CD4-positive, CD25-positive, alpha-beta regulatory T cell (primary cell): ENCODE measurements at regions not wholly inside any gene's neighbourhood (a gene's known extent, or its start where the extent isn't known, plus 50 kb on each side); places are given as distances from the start of the nearest gene placed in this dataset.

Experiments used
- ATAC-seq, 2 donors: fragments of 150-1000 bp; cut with Tn5 transposase; one replicate each; pipeline ENCODE4 v1.10.0; 2021; ENCODE audit warnings: low read depth in 2 of 2, moderate number of reproducible peaks in 2 of 2, moderate library complexity in 1 of 2
- DNase-seq, 3 donors: peaks; one replicate each; pipeline versions ENCODE4 v3.0.0 to v3.0.0-alpha.2; 2012 to 2022; ENCODE audit warnings: mixed read lengths in 1 of 3
- H3K27ac ChIP-seq: one replicate; pipeline ENCODE4 v1.7.0; 2013; ENCODE audit warnings: mild to moderate bottlenecking, low read length; ENCODE audit not compliant: insufficient read depth, poor library complexity, severe bottlenecking
- H3K27me3 ChIP-seq: one replicate; pipeline ENCODE4 v1.7.0; 2013; ENCODE audit warnings: low read length; ENCODE audit not compliant: control insufficient read depth, insufficient read depth
- H3K36me3 ChIP-seq: one replicate; pipeline ENCODE4 v1.7.0; 2013; ENCODE audit warnings: mild to moderate bottlenecking, low read length, moderate library complexity; ENCODE audit not compliant: control insufficient read depth, insufficient read depth
- H3K4me1 ChIP-seq: 2 replicates; pipeline ENCODE4 v1.7.0; 2013; ENCODE audit warnings: mild to moderate bottlenecking, low read length; ENCODE audit not compliant: insufficient read depth, control insufficient read depth, poor library complexity, severe bottlenecking
- H3K4me3 ChIP-seq: one replicate; pipeline ENCODE4 v1.7.0; 2013; ENCODE audit warnings: low read depth, mild to moderate bottlenecking, low read length, moderate library complexity
- H3K9me3 ChIP-seq, 2 experiments: 1 replicate in 1 of 2; 2 replicates in 1 of 2; pipeline ENCODE4 v1.7.0; 2013; ENCODE audit warnings: low read length in 2 of 2, mild to moderate bottlenecking in 1 of 2, moderate library complexity in 1 of 2; ENCODE audit not compliant: control insufficient read depth in 2 of 2
- H3K27ac Mint-ChIP-seq, 3 donors: one replicate each; pipeline ENCODE4 v1.8.0; 2020 to 2022; ENCODE audit warnings: mild to moderate bottlenecking in 3 of 3, mixed read lengths in 3 of 3, moderate library complexity in 2 of 3
- H3K27me3 Mint-ChIP-seq: one replicate; pipeline ENCODE4 v1.8.0; 2022; ENCODE audit warnings: mild to moderate bottlenecking, mixed read lengths
- H3K36me3 Mint-ChIP-seq: one replicate; pipeline ENCODE4 v1.8.0; 2020; ENCODE audit warnings: mixed read lengths
- H3K4me1 Mint-ChIP-seq, 4 donors: one replicate each; pipeline ENCODE4 v1.8.0; 2020 to 2022; ENCODE audit warnings: mixed read lengths in 4 of 4, mild to moderate bottlenecking in 1 of 4
- H3K4me3 Mint-ChIP-seq, 4 donors: one replicate each; pipeline ENCODE4 v1.8.0; 2020 to 2022; ENCODE audit warnings: mild to moderate bottlenecking in 4 of 4, mixed read lengths in 4 of 4, moderate library complexity in 3 of 4
- H3K9me3 Mint-ChIP-seq, 7 donors: one replicate each; pipeline ENCODE4 v1.8.0; 2020 to 2022; ENCODE audit warnings: mixed read lengths in 7 of 7, mild to moderate bottlenecking in 3 of 7, moderate library complexity in 2 of 7

DNA sequence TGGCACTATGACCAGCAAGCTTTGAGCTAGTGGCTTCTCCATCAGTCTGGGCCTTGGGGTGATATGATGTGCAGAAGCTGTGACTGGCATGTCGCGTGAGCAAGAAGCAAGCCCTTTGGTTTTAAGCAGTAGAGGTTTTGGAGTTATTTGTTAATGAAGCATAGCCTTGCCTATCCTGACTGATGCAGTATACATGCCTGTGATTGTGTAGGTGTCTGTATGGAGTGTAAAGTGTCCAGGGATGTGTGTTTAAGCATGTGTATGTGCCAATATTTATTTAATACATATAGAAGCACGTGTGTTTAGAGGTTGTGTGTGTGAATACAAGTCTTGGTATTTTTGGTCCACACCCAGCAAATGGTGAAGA, 61.0 kb upstream of the CCDC167 start:
- H3K9me3 ChIP-seq: no peaks in the 10 kb centered on the region
- H3K27me3 ChIP-seq: no peaks in the 10 kb centered on the region
- Mint-ChIP-seq H3K9me3 (no peaks in the 10 kb centered on the region), H3K27me3 (no peaks in the 10 kb centered on the region), H3K27ac (peak overlapping the region in 2 of 3 donors; percentile 48 to 75), H3K36me3 (peaks cover 3% of the 10 kb centered on the region), H3K4me3 (peak overlapping the region in 1 of 4 donors; percentile 15), H3K4me1 (peaks cover 0 to 30% (median 10%) of the 10 kb centered on the region in 4 donors)
- peaks cover 2% of the 10 kb centered on the region for H3K4me1 ChIP-seq
- ATAC-seq: no peak
- no peak overlapping the region for H3K27ac ChIP-seq
- no peaks in the 10 kb centered on the region for H3K36me3 ChIP-seq
- no peak overlapping the region for H3K4me3 ChIP-seq
- no peak for DNase-seq

- DNase-seq: no peak
- no peak overlapping the region for H3K4me3 ChIP-seq
- H3K36me3 ChIP-seq: no peaks in the 10 kb centered on the region
- H3K27me3 ChIP-seq: no peaks in the 10 kb centered on the region
- no peaks in the 10 kb centered on the region for H3K9me3 Mint-ChIP-seq
- H3K4me3 Mint-ChIP-seq: peak overlapping the region in 1 of 4 donors; percentile 6
- no peaks in the 10 kb centered on the region for H3K4me1 ChIP-seq
- H3K9me3 ChIP-seq: no peaks in the 10 kb centered on the region
- H3K27me3 Mint-ChIP-seq: no peaks in the 10 kb centered on the region
- peak overlapping the region; percentile 48 to 90 (median 75) for H3K27ac Mint-ChIP-seq
- ATAC-seq: peak in 1 of 2 donors; percentile 27
- H3K36me3 Mint-ChIP-seq: peaks cover 3% of the 10 kb centered on the region
- peaks cover 0 to 30% (median 10%) of the 10 kb centered on the region in 4 donors for H3K4me1 Mint-ChIP-seq
- H3K27ac ChIP-seq: no peak overlapping the region
Observed at GRCh38 chr6:37559501-37559900, 59.8 kb upstream of the CCDC167 start.

DNA sequence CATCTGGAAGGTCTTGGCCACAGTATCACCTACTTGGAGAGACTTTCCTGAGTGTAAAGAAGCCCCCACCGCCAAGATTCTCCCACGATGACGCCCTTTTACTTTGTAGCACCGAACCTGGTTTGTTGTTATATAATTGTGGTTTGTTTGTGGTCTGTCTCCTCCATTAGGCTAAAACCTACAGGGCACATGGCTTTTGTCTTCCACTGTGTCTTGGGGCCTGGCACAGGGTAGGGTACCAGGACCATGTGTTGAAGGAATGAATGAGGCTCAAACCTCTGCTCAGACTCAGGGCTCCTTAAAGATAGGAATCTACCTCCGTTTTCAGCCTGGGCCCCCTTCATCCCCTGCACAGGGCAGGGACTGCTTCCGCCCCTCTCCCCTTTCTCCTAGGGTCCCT, 59.4 kb upstream of the CCDC167 start:
- no peaks in the 10 kb centered on the region for H3K27me3 Mint-ChIP-seq
- peaks cover 0 to 33% (median 11%) of the 10 kb centered on the region in 4 donors for H3K4me1 Mint-ChIP-seq
- Histone ChIP-seq H3K27me3 (no peaks in the 10 kb centered on the region), H3K27ac (no peak overlapping the region), H3K4me1 (no peaks in the 10 kb centered on the region), H3K36me3 (no peaks in the 10 kb centered on the region), H3K4me3 (no peak overlapping the region), H3K9me3 (no peaks in the 10 kb centered on the region)
- H3K36me3 Mint-ChIP-seq: peaks cover 3% of the 10 kb centered on the region
- H3K9me3 Mint-ChIP-seq: no peaks in the 10 kb centered on the region
- H3K4me3 Mint-ChIP-seq: no peak overlapping the region
- peak overlapping the region in 2 of 3 donors; percentile 48 to 75 for H3K27ac Mint-ChIP-seq
- DNase-seq: no peak
- ATAC-seq: no peak

GRCh38 chr6:37558646-37559045, 59.0 kb upstream of the CCDC167 start:
- H3K4me1 ChIP-seq: no peaks in the 10 kb centered on the region
- no peak overlapping the region for H3K4me3 ChIP-seq

DNA sequence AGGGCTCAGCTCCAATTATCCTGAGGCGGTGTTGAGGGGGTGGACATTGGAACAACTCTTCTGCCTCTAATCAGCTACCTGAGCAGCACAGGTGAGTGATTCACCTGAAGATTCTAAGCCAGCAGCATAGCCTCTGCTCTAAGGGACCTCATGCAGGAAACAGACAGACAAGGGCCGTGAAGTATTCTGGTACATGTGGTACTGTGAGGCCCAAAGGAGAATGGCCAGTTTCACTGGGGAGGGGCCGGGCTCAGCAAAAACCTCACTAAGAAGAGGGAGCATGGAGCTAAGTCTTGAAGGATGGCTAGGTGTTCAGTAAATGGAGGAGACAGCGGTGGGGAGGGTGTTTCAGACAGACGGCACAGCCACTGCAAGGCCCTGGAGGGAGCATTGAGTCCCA, 58.5 kb upstream of the CCDC167 start:
- Histone ChIP-seq H3K4me1 (no peaks in the 10 kb centered on the region), H3K36me3 (no peaks in the 10 kb centered on the region), H3K9me3 (no peaks in the 10 kb centered on the region), H3K27me3 (no peaks in the 10 kb centered on the region), H3K4me3 (no peak overlapping the region), H3K27ac (no peak overlapping the region)
- H3K27me3 Mint-ChIP-seq: no peaks in the 10 kb centered on the region
- no peaks in the 10 kb centered on the region for H3K9me3 Mint-ChIP-seq
- ATAC-seq (no peak), DNase-seq (no peak)
- H3K27ac Mint-ChIP-seq: peak overlapping the region in 2 of 3 donors; percentile 47 to 75
- peak overlapping the region in 1 of 4 donors; percentile 12 for H3K4me3 Mint-ChIP-seq
- H3K36me3 Mint-ChIP-seq: no peaks in the 10 kb centered on the region
- peaks cover 0 to 38% (median 18%) of the 10 kb centered on the region in 4 donors for H3K4me1 Mint-ChIP-seq

More at GRCh38 chr6:37558646-37559045, 59.0 kb upstream of the CCDC167 start:
- DNase-seq: no peak
- Mint-ChIP-seq H3K4me3 (no peak overlapping the region), H3K4me1 (peaks cover 0 to 35% (median 14%) of the 10 kb centered on the region in 4 donors), H3K27me3 (no peaks in the 10 kb centered on the region), H3K27ac (peak overlapping the region in 2 of 3 donors; percentile 48 to 75), H3K9me3 (no peaks in the 10 kb centered on the region), H3K36me3 (peaks cover 3% of the 10 kb centered on the region)
- Histone ChIP-seq H3K36me3 (no peaks in the 10 kb centered on the region), H3K27ac (no peak overlapping the region), H3K27me3 (no peaks in the 10 kb centered on the region), H3K9me3 (no peaks in the 10 kb centered on the region)
- no peak for ATAC-seq

DNA sequence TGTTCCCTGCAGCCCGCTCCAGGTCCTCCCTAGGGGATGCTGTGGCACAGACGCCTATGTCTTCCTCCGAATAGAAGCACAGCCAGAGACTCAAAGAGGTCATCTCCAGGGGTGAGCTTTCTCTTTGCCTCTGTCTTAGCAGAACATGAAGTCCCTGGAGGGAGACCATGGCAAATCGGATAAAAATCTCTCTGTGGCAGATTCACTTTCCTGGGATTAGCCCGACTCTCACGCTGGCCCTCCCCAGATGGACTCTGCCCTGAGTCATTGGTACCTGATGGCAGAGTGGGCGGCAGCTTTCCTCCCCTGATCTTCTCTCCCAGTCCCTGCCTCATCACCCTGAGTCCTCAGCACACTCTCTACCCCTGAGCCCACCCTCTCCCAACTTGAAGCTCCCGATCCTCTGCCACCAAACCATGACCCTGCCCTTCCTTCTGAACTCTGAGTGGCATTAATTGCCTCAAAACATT, 58.0 kb upstream of the CCDC167 start:
- H3K36me3 Mint-ChIP-seq: no peaks in the 10 kb centered on the region
- peak overlapping the region in 2 of 3 donors; percentile 47 to 75 for H3K27ac Mint-ChIP-seq

GRCh38 chr6:37556881-37557644, 57.4 kb upstream of the CCDC167 start:
- Mint-ChIP-seq H3K4me3 (no peak overlapping the region), H3K27me3 (no peaks in the 10 kb centered on the region), H3K4me1 (peaks cover 0 to 38% (median 18%) of the 10 kb centered on the region in 4 donors), H3K9me3 (no peaks in the 10 kb centered on the region), H3K36me3 (no peaks in the 10 kb centered on the region), H3K27ac (no peak overlapping the region)
- Histone ChIP-seq H3K27me3 (no peaks in the 10 kb centered on the region), H3K4me1 (no peaks in the 10 kb centered on the region), H3K9me3 (no peaks in the 10 kb centered on the region), H3K4me3 (no peak overlapping the region), H3K27ac (no peak overlapping the region), H3K36me3 (no peaks in the 10 kb centered on the region)
- DNase-seq (no peak), ATAC-seq (no peak)

More for the DNA sequence above, 58.0 kb upstream of the CCDC167 start:
- peak overlapping the region in 1 of 4 donors; percentile 12 for H3K4me3 Mint-ChIP-seq
- Histone ChIP-seq H3K27ac (no peak overlapping the region), H3K36me3 (no peaks in the 10 kb centered on the region), H3K27me3 (no peaks in the 10 kb centered on the region), H3K4me1 (no peaks in the 10 kb centered on the region), H3K4me3 (no peak overlapping the region), H3K9me3 (no peaks in the 10 kb centered on the region)
- peaks cover 0 to 38% (median 18%) of the 10 kb centered on the region in 4 donors for H3K4me1 Mint-ChIP-seq
- no peaks in the 10 kb centered on the region for H3K27me3 Mint-ChIP-seq
- H3K9me3 Mint-ChIP-seq: no peaks in the 10 kb centered on the region
- ATAC-seq (no peak), DNase-seq (no peak)
